Stimulated activated CD4-positive, alpha-beta T cell treated with anti-CD3 and anti-CD28 coated beads, Interleukin-1b, Interleukin-23, amount 100 ng/mL, for 24 hours (primary cell): ENCODE measurements at regions not wholly inside any gene's neighbourhood (a gene's known extent, or its start where the extent isn't known, plus 50 kb on each side); places are given as distances from the start of the nearest gene placed in this dataset.
"Not testable (repeated sequence)": the region's sequence is repeated elsewhere in the genome, so short reads cannot be mapped to it uniquely, and the experiment has no call there.

Experiments
- DNase-seq, 4 experiments: peaks; one replicate each; pipeline ENCODE4 v3.0.0-alpha.2; 2020; ENCODE audit warnings: low read depth in 4 of 4, low spot score in 1 of 4

GRCh38 chr13:21910546-21910945 is 239.7 kb downstream of the FGF9 start:
- no peak for DNase-seq

GRCh38 chr13:21911646-21912298 is 240.9 kb downstream of the FGF9 start:
- no peak for DNase-seq

- no peak for DNase-seq
Observed at GRCh38 chr13:21913010-21913409, 242.1 kb downstream of the FGF9 start.

- DNase-seq = no peak
Observed at GRCh38 chr13:21917086-21918015, 246.5 kb downstream of the FGF9 start.

GRCh38 chr13:21920802-21921201 is 249.9 kb downstream of the FGF9 start:
- not testable (repeated sequence) for DNase-seq

- DNase-seq = no peak
Observed at GRCh38 chr13:21924958-21925357, 254.1 kb downstream of the FGF9 start.

- DNase-seq = no peak
Observed at GRCh38 chr13:21925720-21926119, 254.8 kb downstream of the FGF9 start.

GRCh38 chr13:21929400-21929799 is 258.5 kb downstream of the FGF9 start:
- DNase-seq = no peak

- no peak for DNase-seq
Observed at GRCh38 chr13:21930536-21930935, 259.7 kb downstream of the FGF9 start.

- DNase-seq = no peak
Observed at GRCh38 chr13:21932578-21932977, 261.7 kb downstream of the FGF9 start.

GRCh38 chr13:21932996-21933395 is 262.1 kb downstream of the FGF9 start:
- no peak for DNase-seq

GRCh38 chr13:21934284-21934683 is 263.4 kb downstream of the FGF9 start:
- DNase-seq = no peak

- no peak for DNase-seq
Observed at GRCh38 chr13:21936674-21937073, 265.8 kb downstream of the FGF9 start.

- DNase-seq = no peak
Observed at GRCh38 chr13:21938168-21938567, 267.3 kb downstream of the FGF9 start.

- DNase-seq = no peak
Observed at GRCh38 chr13:21938636-21939035, 267.8 kb downstream of the FGF9 start.

GRCh38 chr13:21942061-21942460 is 271.2 kb downstream of the FGF9 start:
- DNase-seq = no peak

GRCh38 chr13:21944610-21945009 is 273.7 kb downstream of the FGF9 start:
- DNase-seq = no peak

- no peak for DNase-seq
Observed at GRCh38 chr13:21945195-21945594, 274.3 kb downstream of the FGF9 start.

- DNase-seq = no peak
Observed at GRCh38 chr13:21946964-21947363, 276.1 kb downstream of the FGF9 start.

GRCh38 chr13:21948769-21949474 is 278.0 kb downstream of the FGF9 start:
- no peak for DNase-seq

GRCh38 chr13:21949818-21950429 is 279.1 kb downstream of the FGF9 start:
- no peak for DNase-seq
